ENCODE measurements at regions not wholly inside any gene's neighbourhood (a gene's known extent, or its start where the extent isn't known, plus 50 kb on each side); places are given as distances from the start of the nearest gene placed in this dataset.
"Not testable (repeated sequence)": the region's sequence is repeated elsewhere in the genome, so short reads cannot be mapped to it uniquely, and the experiment has no call there.

- DNase-seq: no peak
Observed at GRCh38 chr3:30305021-30305420, 301.4 kb upstream of the TGFBR2 start.

DNA sequence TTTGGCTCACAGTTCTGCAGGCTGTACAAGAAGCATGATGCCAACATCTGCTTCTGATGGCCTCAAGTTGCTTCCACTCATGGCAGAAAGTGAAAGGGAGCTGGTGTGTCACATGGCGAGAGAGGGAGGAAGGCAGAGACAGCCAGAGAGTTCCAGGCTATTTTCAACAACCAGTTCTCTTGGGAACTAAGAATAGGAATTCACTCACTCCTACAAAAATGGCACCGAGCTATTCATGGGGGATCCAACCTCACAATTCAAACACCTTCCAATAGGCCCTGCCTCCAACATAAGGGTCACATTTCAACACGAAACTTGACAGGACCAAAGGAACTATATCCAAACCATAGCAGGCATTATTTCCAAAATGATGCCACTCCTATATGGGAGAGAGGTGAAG is 299.5 kb upstream of the TGFBR2 start:
- no peak for DNase-seq

- DNase-seq: no peak
Observed at GRCh38 chr3:30307372-30307950, 298.9 kb upstream of the TGFBR2 start.

GRCh38 chr3:30308131-30308530 is 298.3 kb upstream of the TGFBR2 start:
- DNase-seq: no peak

- DNase-seq: no peak
Observed at GRCh38 chr3:30309961-30310954, 296.1 kb upstream of the TGFBR2 start.

- DNase-seq: no peak
Observed at GRCh38 chr3:30311781-30312180, 294.6 kb upstream of the TGFBR2 start.

DNA sequence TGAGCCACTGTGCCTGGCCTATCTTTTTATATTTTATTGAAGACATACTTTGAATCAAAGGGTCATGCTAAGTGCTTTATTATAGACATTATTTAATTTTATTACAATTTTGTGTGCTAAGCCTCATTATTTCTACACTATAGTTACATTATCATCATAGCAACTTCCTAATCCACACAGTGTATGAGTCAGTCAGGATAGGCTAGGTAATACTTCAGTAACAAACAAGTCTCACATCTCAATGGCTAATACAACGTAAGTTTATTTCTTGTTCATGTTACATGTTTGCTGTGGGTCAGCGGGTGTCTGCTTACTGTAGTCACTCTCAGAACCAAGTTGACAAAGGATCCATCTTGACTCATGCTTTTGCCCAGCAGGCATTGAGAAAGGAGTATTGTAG is 292.6 kb upstream of the TGFBR2 start:
- no peak for DNase-seq

DNA sequence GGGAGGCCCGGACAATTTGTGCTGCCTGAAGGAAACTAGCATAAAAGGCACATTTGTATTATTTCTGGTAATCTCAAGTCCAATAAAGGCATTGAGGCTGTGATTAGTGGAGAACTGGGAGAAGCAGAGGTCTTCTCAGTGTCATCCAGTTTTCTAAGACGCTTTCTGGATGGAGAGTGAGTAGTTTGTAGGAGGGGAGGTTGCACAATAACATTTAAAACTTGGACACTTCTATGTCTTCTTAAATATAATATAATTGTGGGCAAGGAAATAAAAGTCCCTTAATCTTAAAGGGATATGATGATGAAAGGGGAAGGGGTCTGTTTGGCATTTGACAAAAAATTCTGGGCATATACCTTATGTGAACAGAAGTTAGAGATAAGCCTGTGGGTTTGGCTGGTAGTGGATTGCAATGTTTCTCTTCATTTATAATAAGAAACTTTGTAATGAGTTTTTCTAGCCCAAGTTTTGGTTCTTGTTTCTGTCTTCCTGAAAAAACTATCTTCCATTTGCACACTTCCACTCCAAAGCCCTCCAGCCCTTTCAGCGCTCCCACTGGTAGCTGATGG is 291.6 kb upstream of the TGFBR2 start:
- DNase-seq: no peak

DNA sequence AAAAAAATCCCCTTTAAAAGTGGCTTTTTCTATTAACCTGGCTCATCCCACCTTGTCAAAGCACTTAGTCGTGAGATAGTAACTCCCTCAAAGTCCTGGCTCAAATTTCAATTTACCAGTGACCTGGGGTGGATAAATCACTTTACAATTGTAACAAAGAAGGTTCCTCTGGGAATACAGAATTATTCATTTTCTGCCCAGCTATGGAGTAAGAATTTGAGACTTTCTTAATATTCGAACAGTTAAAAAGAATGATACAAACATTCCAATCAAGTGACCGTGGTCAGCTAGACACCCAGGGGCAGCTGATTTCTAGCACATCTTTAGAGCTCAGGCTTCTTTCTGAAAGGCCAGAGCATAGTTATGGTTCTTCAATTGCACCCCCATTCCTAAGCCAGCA is 291.0 kb upstream of the TGFBR2 start:
- no peak for DNase-seq

GRCh38 chr3:30317561-30317960 is 288.8 kb upstream of the TGFBR2 start:
- no peak for DNase-seq

DNA sequence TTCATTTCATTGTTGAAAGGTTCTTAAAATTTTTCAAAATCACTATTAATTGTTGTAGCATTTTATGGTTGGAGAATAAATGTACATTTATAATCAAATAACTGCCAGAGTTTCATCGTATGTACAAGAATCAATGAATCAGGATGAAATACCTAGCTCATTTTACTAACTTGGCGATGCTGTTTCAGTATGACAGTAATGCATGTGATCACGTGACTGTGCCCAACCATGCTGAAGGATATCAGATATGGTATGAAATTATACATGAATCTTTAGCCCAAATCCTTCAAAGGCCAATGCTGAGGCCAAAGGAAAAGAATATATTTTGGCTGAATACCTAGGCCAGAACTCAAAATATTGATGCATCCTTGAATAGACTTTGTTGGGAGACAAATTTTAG is 288.3 kb upstream of the TGFBR2 start:
- DNase-seq: no peak

DNA sequence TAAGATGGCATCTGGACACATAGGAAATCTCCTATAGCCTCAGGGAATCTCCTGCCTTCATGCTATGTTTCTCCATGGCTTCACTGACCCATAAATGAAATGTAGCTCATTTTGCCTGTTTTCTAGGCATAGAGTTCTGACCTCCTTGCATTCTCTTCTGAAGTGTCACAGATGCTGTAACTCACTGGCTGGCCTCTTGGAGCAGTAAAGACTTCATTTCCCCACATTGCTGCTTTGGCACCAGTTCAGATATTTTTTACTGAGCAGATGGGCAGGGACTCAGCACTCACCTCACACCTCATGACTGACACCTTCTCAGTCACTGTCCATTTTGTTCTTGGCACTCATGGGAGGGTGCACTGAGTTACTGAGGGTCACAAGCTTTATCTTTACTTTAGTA is 286.7 kb upstream of the TGFBR2 start:
- peak; percentile 48 for DNase-seq

DNA sequence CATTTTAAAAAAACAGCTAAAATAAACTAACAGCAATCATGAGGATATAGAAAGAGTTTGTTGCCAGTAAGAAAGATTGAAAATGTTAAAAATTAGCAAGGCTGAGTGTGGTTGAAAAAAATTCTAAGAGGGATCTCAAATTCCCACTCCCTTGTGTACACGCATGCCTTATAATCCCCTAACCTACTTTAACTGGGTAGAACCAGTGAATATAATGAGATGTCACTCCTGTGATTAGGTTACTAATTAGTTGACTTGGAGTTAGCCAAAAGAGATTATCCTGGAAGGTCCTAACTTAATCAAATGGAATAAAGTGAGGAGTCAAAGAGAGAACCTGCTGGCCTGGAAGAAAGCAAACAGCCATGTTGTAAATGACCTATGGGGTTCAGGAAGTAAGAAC is 286.0 kb upstream of the TGFBR2 start:
- no peak for DNase-seq

DNA sequence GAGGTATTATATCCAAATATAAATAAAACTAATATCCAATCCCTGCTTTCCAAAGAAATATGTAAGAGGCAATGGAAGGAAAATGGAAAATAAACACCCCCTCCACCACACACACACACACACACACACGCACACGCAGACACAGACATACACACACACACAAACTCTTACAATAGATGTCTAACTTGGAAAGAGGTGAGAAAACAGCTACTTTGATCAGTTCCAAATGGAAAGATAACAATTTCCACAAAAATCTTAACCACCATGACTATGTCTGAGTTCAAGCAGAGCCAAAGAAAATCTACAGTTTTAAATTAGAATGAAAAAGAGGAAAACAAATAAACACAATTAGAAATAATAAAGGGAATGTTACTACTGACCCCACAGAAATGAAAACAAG is 285.3 kb upstream of the TGFBR2 start:
- DNase-seq: no peak

GRCh38 chr3:30323649-30324048 is 282.8 kb upstream of the TGFBR2 start:
- not testable (repeated sequence) for DNase-seq

GRCh38 chr3:30324587-30324986 is 281.8 kb upstream of the TGFBR2 start:
- DNase-seq: no peak

DNA sequence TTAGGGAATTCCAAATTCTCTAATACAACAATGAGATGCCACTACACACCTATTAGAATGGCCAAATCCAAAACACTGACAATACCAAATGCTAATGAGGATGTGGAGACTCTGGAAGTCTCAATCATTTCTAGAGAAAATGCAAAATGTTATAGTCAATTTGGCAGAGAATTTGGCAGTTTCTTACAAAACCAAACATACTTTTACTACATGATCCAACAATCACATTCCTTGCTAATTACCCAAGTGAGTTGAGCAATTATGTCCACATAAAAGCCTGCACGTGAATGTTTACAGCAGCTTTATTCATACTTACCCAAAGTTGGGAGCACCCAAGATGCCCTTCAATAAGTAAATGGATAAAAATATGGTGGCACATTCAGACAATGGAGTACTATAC is 278.4 kb upstream of the TGFBR2 start:
- DNase-seq: not testable (repeated sequence)

DNA sequence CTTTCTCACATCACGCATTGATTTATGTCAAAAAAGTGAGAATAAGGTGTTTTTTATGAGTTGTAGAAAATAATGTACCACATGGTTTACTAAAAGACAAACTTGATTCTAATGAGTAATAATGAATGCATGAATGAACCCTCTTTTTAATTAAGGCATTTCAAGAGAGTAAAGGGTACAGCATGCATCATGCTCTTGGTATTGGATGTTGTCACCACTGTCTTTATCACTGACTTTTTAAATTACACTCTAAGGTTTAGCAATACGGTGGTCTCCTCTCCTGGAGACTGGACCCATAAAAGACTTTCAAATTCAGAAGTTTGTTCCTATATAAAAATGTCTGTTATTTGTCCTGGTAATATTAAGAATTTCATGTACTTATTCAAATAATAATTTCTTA is 277.5 kb upstream of the TGFBR2 start:
- not testable (repeated sequence) for DNase-seq

GRCh38 chr3:30331519-30331918 is 274.9 kb upstream of the TGFBR2 start:
- no peak for DNase-seq

GRCh38 chr3:30332196-30333021 is 274.0 kb upstream of the TGFBR2 start:
- DNase-seq: peak; percentile 42

DNA sequence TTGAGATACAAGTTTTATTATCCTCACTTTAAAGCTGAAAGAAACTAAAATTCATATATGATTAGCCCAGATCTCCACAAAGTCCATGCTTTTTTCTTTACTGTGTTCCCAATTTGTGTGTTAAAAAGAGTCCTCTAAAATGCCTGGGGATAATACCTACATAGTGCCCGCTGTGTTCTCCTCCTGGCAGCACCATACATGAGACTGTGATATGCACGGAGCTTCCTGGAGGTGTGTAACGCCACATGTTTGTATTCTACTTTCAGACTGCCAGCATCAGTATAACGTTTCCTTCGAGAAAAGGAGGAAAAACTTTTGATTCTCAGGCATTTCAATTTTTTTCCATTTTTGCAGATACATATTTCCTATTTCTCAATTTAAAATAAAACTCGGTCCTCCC is 273.3 kb upstream of the TGFBR2 start:
- DNase-seq: no peak

DNA sequence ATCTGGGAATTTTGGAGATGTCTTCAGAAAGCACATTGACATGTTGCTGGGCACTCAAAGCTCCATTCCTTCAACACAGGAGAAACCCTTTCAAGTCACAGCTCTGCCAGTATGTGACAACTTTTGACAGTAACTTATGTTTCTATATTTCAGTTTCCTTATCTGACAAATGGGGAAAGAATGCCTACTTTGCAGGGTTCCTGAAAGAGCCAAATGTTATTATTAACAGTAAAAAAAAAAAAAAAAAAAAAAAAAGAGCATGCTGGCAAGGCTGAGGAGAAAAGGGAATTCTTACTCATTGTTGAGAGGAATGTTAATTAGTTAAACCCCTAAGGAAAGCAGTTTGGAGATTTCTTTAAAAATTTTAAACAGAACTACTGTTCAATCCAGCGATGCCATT is 272.5 kb upstream of the TGFBR2 start:
- DNase-seq: no peak

GRCh38 chr3:30340500-30340899 is 265.9 kb upstream of the TGFBR2 start:
- DNase-seq: no peak
